HG02610 (cell line): ENCODE measurements at regions not wholly inside any gene's neighbourhood (a gene's known extent, or its start where the extent isn't known, plus 50 kb on each side); places are given as distances from the start of the nearest gene placed in this dataset.

Experiments used
- ATAC-seq: cut with Tn5 transposase; IDR thresholded peaks from one replicate; pipeline ENCODE4 v1.9.1; 2021; ENCODE audit warnings: mild to moderate bottlenecking, moderate library complexity; ENCODE audit not compliant: unreplicated experiment

- ATAC-seq = no peak
These were observed 64.3 kb upstream of the BMPER start for GRCh38 chr7:33841031-33841430.

GRCh38 chr7:33841705-33842129 lies 63.6 kb upstream of the BMPER start:
- ATAC-seq = no peak

GRCh38 chr7:33842150-33842549 lies 63.2 kb upstream of the BMPER start:
- ATAC-seq = no peak

GRCh38 chr7:33845991-33846509 lies 59.3 kb upstream of the BMPER start:
- ATAC-seq = no peak

GRCh38 chr7:33849004-33849403 lies 56.3 kb upstream of the BMPER start:
- no peak for ATAC-seq

- no peak for ATAC-seq
These were observed 55.3 kb upstream of the BMPER start for GRCh38 chr7:33849971-33850559.

GRCh38 chr7:33850768-33851167 lies 54.6 kb upstream of the BMPER start:
- no peak for ATAC-seq

- no peak for ATAC-seq
These were observed 52.5 kb upstream of the BMPER start for GRCh38 chr7:33852838-33853237.

GRCh38 chr7:33853361-33854062 lies 51.8 kb upstream of the BMPER start:
- no peak for ATAC-seq

GRCh38 chr7:33854178-33854577 lies 51.2 kb upstream of the BMPER start:
- ATAC-seq = no peak

- ATAC-seq = no peak
These were observed 50.5 kb upstream of the BMPER start for GRCh38 chr7:33854801-33855350.
